Adrenal gland (tissue), 5 donors: ENCODE measurements at regions not wholly inside any gene's neighbourhood (a gene's known extent, or its start where the extent isn't known, plus 50 kb on each side); places are given as distances from the start of the nearest gene placed in this dataset.

Source experiments
- POLR2A ChIP-seq, 2 donors: fragments of 450-650 bp; IDR thresholded peaks; one replicate each; pipeline ENCODE4 v1.6.1; 2017; ENCODE audit warnings: antibody characterized with exemption in 2 of 2, mild to moderate bottlenecking in 2 of 2, moderate library complexity in 1 of 2
- TF ChIP-seq, protein P1 (sequence below), 6 experiments: fragments of 450-650 bp in 4 of 6; fragments of 200-600 bp in 2 of 6; sonication (generic) in 1 of 6; IDR thresholded peaks; 1 replicate in 5 of 6; 2 replicates in 1 of 6; pipeline versions ENCODE4 v1.5.1 to v1.8.0; 2016 to 2021; ENCODE audit warnings: antibody characterized with exemption in 6 of 6, mild to moderate bottlenecking in 2 of 6, moderate library complexity in 1 of 6
- donor health status: DM: no; HTN: no; CAD: no.

DNA sequence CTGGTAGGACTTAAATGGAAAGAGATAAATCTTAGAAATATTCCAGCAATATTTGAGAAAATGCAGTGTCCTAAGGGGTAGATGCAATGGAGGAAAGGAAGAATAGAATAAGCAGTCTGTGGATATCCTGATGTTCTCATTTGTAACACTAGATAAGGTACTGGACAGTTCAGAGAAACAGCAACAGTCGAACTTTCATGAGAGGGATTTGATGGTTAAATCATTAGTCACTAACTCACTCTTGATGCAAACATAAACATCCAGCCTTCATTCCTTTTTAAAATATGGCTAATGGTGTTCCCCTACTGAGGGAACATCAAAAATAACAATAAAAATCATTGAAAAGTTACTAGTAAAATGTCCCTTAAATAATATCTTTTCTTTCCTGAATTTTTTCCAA lies 211.4 kb upstream of the SLC39A10 start:
- TF ChIP-seq POLR2A (IDR thresholded peaks at IDR 0.05): no peak
- TF ChIP-seq, protein P1, sequence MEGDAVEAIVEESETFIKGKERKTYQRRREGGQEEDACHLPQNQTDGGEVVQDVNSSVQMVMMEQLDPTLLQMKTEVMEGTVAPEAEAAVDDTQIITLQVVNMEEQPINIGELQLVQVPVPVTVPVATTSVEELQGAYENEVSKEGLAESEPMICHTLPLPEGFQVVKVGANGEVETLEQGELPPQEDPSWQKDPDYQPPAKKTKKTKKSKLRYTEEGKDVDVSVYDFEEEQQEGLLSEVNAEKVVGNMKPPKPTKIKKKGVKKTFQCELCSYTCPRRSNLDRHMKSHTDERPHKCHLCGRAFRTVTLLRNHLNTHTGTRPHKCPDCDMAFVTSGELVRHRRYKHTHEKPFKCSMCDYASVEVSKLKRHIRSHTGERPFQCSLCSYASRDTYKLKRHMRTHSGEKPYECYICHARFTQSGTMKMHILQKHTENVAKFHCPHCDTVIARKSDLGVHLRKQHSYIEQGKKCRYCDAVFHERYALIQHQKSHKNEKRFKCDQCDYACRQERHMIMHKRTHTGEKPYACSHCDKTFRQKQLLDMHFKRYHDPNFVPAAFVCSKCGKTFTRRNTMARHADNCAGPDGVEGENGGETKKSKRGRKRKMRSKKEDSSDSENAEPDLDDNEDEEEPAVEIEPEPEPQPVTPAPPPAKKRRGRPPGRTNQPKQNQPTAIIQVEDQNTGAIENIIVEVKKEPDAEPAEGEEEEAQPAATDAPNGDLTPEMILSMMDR (IDR thresholded peaks at IDR 0.05): no peak
